Stimulated activated CD8-positive, alpha-beta memory T cell treated with anti-CD3 and anti-CD28 coated beads, Interleukin-15, amount 100 ng/mL, for 4 hours (primary cell): ENCODE measurements at regions not wholly inside any gene's neighbourhood (a gene's known extent, or its start where the extent isn't known, plus 50 kb on each side); places are given as distances from the start of the nearest gene placed in this dataset.
"Not testable (repeated sequence)": the region's sequence is repeated elsewhere in the genome, so short reads cannot be mapped to it uniquely, and the experiment has no call there.

Source experiments
- DNase-seq, 2 donors: peaks; one replicate each; pipeline ENCODE4 v3.0.0-alpha.2; 2020; ENCODE audit warnings: low read depth in 2 of 2

GRCh38 chr7:36065563-36066342 lies 87.3 kb upstream of the EEPD1 start:
- DNase-seq = not testable (repeated sequence)

- no peak for DNase-seq
Measured at GRCh38 chr7:36066343-36066664, 86.8 kb upstream of the EEPD1 start.

- DNase-seq = no peak
Measured at GRCh38 chr7:36070230-36070629, 82.8 kb upstream of the EEPD1 start.

GRCh38 chr7:36071605-36072004 lies 81.4 kb upstream of the EEPD1 start:
- no peak for DNase-seq

- no peak for DNase-seq
Measured at GRCh38 chr7:36072620-36073019, 80.4 kb upstream of the EEPD1 start.

- no peak for DNase-seq
Measured at GRCh38 chr7:36075561-36075960, 77.5 kb upstream of the EEPD1 start.

- no peak for DNase-seq
Measured at GRCh38 chr7:36076074-36076473, 77.0 kb upstream of the EEPD1 start.

- DNase-seq = no peak
Measured at GRCh38 chr7:36078816-36079360, 74.2 kb upstream of the EEPD1 start.

GRCh38 chr7:36079446-36080025 lies 73.5 kb upstream of the EEPD1 start:
- no peak for DNase-seq

- DNase-seq = no peak
Measured at GRCh38 chr7:36080843-36081242, 72.2 kb upstream of the EEPD1 start.

GRCh38 chr7:36082216-36082615 lies 70.8 kb upstream of the EEPD1 start:
- no peak for DNase-seq

GRCh38 chr7:36082910-36083309 lies 70.1 kb upstream of the EEPD1 start:
- DNase-seq = no peak

- DNase-seq = no peak
Measured at GRCh38 chr7:36083626-36084380, 69.3 kb upstream of the EEPD1 start.

GRCh38 chr7:36084485-36085091 lies 68.5 kb upstream of the EEPD1 start:
- no peak for DNase-seq

- DNase-seq = no peak
Measured at GRCh38 chr7:36085096-36085495, 68.0 kb upstream of the EEPD1 start.

- DNase-seq = no peak
Measured at GRCh38 chr7:36086571-36086970, 66.5 kb upstream of the EEPD1 start.

- no peak for DNase-seq
Measured at GRCh38 chr7:36088553-36088952, 64.5 kb upstream of the EEPD1 start.

GRCh38 chr7:36088966-36089365 lies 64.1 kb upstream of the EEPD1 start:
- no peak for DNase-seq

GRCh38 chr7:36090976-36091873 lies 61.8 kb upstream of the EEPD1 start:
- DNase-seq = no peak

- no peak for DNase-seq
Measured at GRCh38 chr7:36091874-36092176, 61.2 kb upstream of the EEPD1 start.

GRCh38 chr7:36092221-36092771 lies 60.8 kb upstream of the EEPD1 start:
- DNase-seq = no peak
